ENCODE measurements at regions not wholly inside any gene's neighbourhood (a gene's known extent, or its start where the extent isn't known, plus 50 kb on each side); places are given as distances from the start of the nearest gene placed in this dataset.

- TF ChIP-seq PAX5 (IDR thresholded peaks at IDR 0.05; ENCODE audit: insufficient read depth, low read length, severe bottlenecking) (no peak), POLR2AphosphoS5 (IDR thresholded peaks at IDR 0.05; ENCODE audit: low read depth, low read length) (no peak), POLR2A (IDR thresholded peaks at IDR 0.05; ENCODE audit: low read depth, low read length) (no peak), TAF1 (IDR thresholded peaks at IDR 0.05; ENCODE audit: low read depth, low read length) (no peak), SPI1 (IDR thresholded peaks at IDR 0.05; ENCODE audit: low read depth, low read length) (no peak)
Observed at GRCh38 chr11:42462558-42463310, 849.1 kb upstream of the API5 start.

All from GM12891 (cell line).